DMS53 treated with DMSO at 0.1 percent for 48 hours (cell line): ENCODE measurements at regions not wholly inside any gene's neighbourhood (a gene's known extent, or its start where the extent isn't known, plus 50 kb on each side); places are given as distances from the start of the nearest gene placed in this dataset.

Source experiments
- DNase-seq: peaks from one replicate; lab custom pipeline; 2025; ENCODE audit not compliant: unreplicated experiment; lab: John Stamatoyannopoulos, UW

DNA sequence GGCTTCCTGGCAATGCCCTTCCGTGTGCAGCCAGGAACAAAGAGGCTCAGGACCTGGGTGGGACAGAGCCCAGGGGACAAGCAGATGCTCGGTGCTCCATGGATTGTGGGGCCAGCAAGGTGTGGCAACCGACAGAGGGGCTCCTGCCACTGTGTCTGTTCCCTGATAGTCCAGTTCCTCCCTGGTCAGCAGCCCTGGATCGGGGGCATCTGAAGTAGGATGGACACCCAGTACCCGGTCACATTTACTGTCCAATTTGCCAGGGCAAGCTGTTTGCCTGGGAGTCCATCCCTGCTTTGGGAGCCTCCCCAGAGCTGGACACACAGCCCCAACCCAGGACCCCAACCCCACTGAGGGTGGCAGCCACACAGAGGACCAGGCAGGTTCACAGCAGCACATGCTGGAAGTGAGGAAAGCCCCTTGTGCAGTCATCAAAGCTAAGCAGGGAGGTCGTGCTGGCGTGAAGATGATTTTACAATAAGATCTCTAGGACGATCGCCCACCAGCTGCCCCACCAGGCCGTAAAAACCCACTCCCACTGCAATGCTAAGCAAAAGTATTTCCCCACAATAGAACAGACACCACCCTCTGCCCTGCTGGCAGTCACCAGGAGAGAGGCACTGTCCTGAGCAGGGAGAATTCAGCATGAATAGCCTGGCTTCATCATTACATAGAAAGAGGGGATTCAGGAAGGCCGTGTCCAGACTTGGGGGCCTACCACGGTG, 141.7 kb downstream of the NDUFA10 start:
- DNase-seq = no peak

GRCh38 chr2:239882781-239883180, 142.4 kb downstream of the NDUFA10 start:
- no peak for DNase-seq

GRCh38 chr2:239882331-239882732, 142.8 kb downstream of the NDUFA10 start:
- peak; percentile 18 for DNase-seq

DNA sequence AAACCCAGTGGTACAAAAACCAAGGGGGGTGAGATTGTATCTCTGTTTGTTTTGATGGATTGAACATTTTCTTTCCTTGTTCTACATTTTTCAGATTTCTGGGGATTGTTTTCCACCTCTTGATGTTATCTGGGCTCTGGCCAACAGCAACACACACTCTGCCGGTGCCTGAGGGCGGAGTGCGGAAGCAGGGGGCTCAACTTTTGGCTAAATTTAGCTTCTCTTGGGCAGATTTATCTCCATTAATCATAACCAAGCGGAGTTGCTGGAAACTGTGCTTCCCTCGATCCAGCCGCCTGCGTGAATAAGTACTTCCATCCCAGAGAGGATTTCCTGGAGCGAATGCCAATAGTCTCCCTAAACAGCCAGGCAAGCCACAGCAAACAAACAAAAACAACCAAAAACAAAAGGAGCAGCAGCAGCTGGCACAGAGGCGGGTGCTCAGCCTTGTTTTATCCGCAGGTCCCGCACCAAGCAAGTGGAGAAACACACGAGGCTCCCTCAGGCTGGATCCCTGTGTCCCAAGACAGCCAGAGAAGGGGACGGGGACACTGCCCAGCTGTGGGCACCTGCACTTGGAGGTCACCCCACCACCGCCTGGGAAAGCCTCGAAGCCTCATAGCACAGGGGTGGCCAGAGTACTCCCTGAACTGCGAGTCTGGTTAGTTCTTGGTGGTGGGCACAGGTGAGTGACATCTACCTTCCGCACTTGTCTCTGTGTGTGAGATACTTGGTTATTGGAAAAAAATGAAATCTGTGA, 143.4 kb downstream of the NDUFA10 start:
- DNase-seq = no peak

DNA sequence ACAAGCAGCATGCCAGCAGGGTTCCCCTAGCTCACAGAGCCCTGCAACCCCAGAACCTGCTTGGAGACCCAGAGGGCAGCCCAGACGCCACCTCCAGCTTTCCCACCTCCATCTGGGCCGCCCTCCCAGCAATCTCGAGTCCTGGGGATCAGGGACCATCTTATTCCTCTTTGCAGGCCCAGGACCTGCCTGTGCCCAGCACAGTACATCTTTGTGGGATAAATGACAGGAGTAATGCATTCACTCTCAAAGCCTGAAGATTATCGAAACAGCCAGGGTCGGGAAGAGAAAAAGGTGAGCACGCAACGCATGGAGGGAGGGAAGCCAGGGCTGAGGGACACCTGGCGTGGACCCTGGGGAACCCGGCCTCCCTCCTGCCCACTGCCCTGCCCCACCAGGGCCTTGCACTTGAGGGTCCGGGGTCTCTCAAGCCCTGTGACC, 144.1 kb downstream of the NDUFA10 start:
- no peak for DNase-seq

DNA sequence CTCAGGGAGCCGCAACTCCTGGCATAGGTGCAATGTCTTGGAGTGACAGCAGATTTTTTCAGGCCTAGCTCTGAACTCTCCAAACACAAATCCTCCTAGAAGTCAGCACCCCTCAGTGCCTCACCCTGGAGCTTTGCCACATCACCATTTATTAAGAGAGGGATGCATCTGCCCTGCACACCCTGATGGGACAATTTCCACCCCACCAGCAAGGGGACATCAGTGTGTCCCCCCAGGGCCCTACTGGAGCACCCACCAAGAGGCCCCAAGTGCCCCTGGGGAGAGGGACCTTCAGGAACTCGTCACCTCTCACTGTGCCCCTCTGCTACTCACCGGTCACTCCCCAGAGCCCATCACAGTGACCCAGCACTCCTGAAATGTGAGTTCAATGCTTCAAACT, 144.7 kb downstream of the NDUFA10 start:
- DNase-seq = no peak

DNA sequence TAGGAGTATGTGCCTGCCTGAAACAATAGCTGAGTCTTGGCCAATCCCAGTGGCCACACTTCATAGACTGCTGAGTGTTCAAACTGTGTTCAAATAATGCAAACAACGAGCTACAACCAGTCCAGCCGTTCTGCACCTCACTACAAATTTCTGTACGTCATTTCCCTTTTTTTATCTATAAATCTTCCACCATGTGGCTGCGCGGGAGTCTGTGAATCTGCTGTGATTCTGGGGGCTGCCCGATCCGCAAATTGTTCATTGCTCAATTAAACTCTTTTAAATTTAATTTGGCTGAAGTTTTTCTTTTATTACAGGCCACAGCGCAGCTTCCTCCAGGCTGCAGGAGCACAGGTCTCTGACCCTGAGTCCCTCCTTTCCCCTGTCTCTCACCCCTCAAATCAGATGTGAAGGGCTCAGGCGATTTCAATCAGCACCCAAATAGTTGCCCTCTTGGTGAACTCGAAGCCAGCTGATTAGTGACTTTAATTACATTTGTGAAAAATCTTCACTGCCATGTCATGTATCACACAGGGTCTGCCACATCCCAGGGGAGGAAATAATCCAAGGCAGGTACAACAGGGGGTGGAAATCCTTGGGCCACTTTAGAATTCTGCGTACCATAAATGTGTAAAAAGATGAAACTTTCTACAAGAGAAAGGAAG, 145.6 kb downstream of the NDUFA10 start:
- no peak for DNase-seq

GRCh38 chr2:239878686-239879085, 146.5 kb downstream of the NDUFA10 start:
- no peak for DNase-seq

DNA sequence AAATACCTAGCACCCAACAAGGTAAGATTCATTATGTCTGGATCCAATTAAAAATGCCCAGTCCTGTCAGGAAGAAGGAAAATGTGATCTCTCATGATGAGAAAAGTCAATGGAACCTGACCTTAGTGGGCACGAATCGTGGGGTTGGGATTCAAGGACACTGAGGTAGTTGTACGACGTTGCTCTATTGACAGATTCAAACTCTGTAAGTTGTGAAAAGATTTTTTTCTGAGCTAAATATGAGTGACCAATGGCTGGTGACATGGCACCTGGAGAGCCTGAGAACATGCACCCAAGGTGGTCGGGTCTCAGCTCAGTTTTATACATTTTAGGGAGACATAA, 148.2 kb downstream of the NDUFA10 start:
- DNase-seq = no peak

- DNase-seq = no peak
Observed at GRCh38 chr2:239876271-239876947, 148.7 kb downstream of the NDUFA10 start.

GRCh38 chr2:239874636-239875356, 150.3 kb downstream of the NDUFA10 start:
- no peak for DNase-seq

DNA sequence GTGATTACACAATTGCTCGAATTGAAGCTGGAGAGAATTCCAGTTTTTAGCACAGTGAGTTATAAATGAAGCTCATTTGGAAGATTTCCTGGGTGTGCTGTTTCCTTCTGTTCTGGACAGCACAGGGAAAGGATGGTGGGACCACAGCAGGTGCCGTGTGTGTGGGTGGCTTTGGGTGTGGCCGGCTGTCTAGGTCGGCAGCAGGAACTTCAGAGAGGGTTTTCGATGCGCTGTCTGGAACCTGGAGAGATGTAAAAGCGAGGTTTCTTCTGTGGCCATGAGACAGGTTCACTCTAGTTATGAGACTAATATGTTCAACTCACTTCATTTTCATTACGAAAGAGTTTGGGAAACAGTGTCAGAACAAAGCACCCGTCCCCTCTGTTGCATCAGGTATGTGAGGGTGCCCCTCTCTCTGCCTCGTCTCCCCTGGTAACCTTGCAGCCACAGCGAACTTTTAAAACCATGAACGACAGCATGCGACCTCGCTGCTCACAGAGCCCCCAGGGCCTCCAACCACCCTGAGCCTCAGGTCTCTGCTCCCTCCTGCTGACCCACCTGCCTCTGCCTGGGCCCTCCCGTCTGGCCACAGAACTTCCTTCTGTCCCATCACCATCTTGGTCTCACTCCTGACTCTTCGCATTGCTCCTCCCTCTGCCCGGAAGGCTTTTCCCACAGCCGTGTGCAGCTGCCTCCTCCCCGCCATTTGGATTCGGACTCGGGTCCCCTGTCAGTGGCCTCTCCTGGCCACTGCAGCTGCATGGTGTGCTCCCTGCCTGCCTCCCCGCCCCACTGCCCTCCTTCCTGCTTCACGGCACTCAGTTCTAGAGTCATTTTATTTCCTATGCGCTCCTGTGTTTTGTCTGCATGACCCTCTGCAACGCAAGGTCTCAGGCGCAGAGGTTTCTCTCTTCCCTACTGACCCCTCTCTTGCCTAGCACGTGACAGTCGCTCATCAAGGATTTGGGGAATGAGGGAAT, 151.2 kb downstream of the NDUFA10 start:
- no peak for DNase-seq

DNA sequence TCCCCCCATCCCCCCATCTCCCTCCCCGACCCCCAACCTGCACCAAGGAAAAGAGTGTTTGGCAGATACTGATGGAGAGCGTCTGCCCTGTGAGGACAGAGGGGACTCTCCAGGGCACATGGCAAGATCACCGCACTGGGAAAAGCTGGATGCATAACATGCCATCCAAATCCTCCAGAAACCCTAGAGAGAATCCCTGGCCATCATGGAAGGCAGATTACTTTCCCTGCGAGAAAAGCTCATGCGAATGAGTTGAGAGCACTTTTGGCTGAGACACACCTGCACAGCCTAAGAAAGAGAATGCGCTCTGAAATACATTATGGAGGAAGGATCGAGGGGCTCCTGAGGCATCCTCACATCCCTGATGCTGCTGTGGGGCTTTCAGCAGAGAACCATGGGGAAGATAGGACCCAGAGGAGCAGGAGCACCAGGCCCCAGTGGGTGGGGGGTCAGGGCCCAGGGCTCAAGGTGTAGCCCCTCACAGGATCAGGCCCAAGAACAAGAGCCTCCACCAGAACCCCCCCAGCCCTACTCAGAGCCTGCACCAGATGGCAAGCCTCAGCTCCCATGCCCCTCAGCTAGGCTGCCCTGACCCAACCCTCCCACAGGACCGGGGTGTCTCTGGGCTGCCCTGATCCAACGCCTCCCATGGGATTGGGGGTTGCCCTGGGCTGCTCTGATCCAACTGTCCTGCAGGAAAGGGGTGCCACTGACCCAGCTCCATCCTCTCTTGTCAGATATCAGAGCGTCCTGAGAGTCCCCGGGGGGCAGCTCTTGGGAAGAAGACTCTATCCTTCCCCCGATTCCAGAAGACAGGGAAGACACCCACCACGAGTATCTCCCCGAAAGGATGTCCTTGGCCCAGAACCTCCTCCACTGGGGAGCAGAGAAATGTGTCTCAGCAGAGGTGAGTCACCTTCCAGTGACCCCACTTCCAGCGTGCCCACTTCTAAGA, 153.4 kb downstream of the NDUFA10 start:
- DNase-seq = no peak

DNA sequence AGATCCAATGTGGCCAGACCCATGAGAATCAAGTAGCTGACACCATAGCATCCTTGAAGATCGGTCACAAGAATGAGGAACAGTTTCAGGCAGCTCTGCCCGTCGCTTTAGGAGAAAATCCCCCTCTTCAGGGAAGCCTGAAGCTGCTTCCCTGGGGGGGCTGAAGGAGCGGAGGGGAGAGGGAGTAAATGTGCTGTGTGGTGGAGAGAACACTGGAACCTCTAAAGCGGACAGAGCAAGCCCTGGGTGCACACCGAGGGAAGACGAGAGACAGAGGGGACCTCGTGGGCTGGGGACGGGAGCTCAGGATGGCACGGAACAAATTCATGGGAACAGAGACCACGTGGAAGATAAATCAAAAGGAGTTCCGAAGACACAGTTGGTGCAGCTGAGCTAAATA, 154.3 kb downstream of the NDUFA10 start:
- no peak for DNase-seq

- DNase-seq = no peak
Observed at GRCh38 chr2:239870276-239870675, 154.9 kb downstream of the NDUFA10 start.

- no peak for DNase-seq
Observed at GRCh38 chr2:239869272-239870155, 155.6 kb downstream of the NDUFA10 start.

- DNase-seq = no peak
Observed at GRCh38 chr2:239868556-239869181, 156.5 kb downstream of the NDUFA10 start.
